ENCODE measurements at regions not wholly inside any gene's neighbourhood (a gene's known extent, or its start where the extent isn't known, plus 50 kb on each side); places are given as distances from the start of the nearest gene placed in this dataset.

DNA sequence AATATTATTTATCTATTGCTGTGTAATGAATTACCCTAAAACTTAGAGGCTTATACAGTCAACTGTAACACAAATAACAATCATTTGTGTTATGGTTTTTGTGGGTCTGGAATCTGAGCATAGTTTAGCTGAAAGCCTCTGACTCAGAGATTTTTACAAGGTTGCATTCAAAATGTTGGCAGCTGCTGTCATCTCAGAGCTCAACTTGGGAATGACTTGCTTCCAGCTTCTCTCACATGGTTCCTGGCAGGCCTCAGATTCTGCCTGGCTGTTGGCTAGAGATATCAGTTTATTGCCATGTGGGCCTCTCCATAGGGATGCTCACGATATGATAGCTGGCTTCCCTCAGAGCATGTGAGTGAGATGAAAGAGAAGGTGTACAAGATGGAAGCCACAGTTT lies 70.2 kb upstream of the BRWD3 start:
- Histone ChIP-seq H3K27ac (ENCODE audit: low read length in 2 of 2) (no peak overlapping the region), H3K4me1 (ENCODE audit: control insufficient read depth in 2 of 2, insufficient read depth in 2 of 2, low read length in 2 of 2) (no peaks in the 10 kb centered on the region), H3K4me3 (ENCODE audit: control extremely low read depth in 1 of 5, extremely low read depth in 1 of 5, insufficient read depth in 1 of 5, low read depth in 2 of 5, low read length in 4 of 5) (no peak overlapping the region), H4K20me1 (ENCODE audit: control insufficient read depth, insufficient read depth, low read length, poor library complexity, severe bottlenecking) (no peaks in the 10 kb centered on the region), H2AFZ (ENCODE audit: insufficient read depth, low read depth, low read length, poor library complexity, severe bottlenecking) (no peak overlapping the region), H3K79me2 (ENCODE audit: control insufficient read depth, insufficient read depth, low read length) (no peaks in the 10 kb centered on the region), H3K27me3 (replicated peaks in 1 of 4; ENCODE audit: control extremely low read depth in 1 of 4, control insufficient read depth in 3 of 4, insufficient read depth in 4 of 4, low read length in 3 of 4) (no peaks in the 10 kb centered on the region), H3K36me3 (replicated peaks in 1 of 2; ENCODE audit: control extremely low read depth in 1 of 2, control insufficient read depth in 1 of 2, extremely low read depth in 1 of 2, insufficient read depth in 2 of 2, low read length in 1 of 2) (no peaks in the 10 kb centered on the region), H3K9me3 (ENCODE audit: control extremely low read depth in 1 of 3, control insufficient read depth in 2 of 3, insufficient read depth in 1 of 3, low read length in 2 of 3) (no peaks in the 10 kb centered on the region), H3K4me2 (replicated peaks; ENCODE audit: low read depth, low read length, poor library complexity, severe bottlenecking) (no peak overlapping the region), H3K9ac (ENCODE audit: low read length) (no peak overlapping the region)
- ChIA-PET CTCF (no interaction called here), POLR2A (no interaction called here)
- H3K27ac Mint-ChIP-seq: no peak overlapping the region
- WGBS (ENCODE audit: insufficient coverage): no CpG with 5 or more reads among the region's 1 CpG
- H3K27me3 Mint-ChIP-seq: no peaks in the 10 kb centered on the region
- TF ChIP-seq EZH2 (IDR thresholded peaks at IDR 0.05; ENCODE audit: borderline replicate concordance, insufficient read depth, low read depth, low read length, poor library complexity, severe bottlenecking): no peak
- TF ChIP-seq, protein P1, sequence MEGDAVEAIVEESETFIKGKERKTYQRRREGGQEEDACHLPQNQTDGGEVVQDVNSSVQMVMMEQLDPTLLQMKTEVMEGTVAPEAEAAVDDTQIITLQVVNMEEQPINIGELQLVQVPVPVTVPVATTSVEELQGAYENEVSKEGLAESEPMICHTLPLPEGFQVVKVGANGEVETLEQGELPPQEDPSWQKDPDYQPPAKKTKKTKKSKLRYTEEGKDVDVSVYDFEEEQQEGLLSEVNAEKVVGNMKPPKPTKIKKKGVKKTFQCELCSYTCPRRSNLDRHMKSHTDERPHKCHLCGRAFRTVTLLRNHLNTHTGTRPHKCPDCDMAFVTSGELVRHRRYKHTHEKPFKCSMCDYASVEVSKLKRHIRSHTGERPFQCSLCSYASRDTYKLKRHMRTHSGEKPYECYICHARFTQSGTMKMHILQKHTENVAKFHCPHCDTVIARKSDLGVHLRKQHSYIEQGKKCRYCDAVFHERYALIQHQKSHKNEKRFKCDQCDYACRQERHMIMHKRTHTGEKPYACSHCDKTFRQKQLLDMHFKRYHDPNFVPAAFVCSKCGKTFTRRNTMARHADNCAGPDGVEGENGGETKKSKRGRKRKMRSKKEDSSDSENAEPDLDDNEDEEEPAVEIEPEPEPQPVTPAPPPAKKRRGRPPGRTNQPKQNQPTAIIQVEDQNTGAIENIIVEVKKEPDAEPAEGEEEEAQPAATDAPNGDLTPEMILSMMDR (IDR thresholded peaks at IDR 0.05): no peak
- no peaks in the 10 kb centered on the region for H3K9me3 Mint-ChIP-seq (ENCODE audit: insufficient read depth)
- DNase-seq: no peak
- no peak for ATAC-seq (ENCODE audit: low read depth)
- H3K4me3 Mint-ChIP-seq: no peak overlapping the region
- intact Hi-C loops (cut with micrococcal nuclease): loop anchor here (10.0 kb wide), 1 partner anchor 315 kb away; no protein-coding TSS in a partner anchor
- no peaks in the 10 kb centered on the region for H3K4me1 Mint-ChIP-seq

DNA sequence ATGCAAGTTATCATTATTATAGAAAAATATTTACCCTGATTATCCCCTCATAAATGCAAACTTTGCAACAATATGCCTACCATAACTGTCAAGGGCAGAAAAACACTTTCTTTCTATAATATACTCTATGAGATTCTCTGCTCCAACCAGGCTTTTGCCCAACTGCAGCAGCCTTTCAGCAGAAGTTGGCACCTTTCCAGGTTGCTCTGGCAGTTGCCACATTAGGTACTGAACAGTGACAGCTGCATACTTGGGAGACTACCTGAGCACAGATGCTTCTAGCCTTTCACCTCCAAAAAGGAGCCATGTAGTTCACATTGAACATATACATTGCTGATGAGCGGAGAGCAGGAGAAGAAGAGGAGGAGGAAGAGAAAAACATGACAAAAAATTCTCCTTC lies 69.5 kb upstream of the BRWD3 start:
- no peaks in the 10 kb centered on the region for H3K4me1 Mint-ChIP-seq
- no peak overlapping the region for H3K4me2 ChIP-seq (replicated peaks; ENCODE audit: low read depth, low read length, poor library complexity, severe bottlenecking)
- intact Hi-C loops (cut with micrococcal nuclease): loop anchor here (10.0 kb wide), 1 partner anchor 316 kb away; no protein-coding TSS in a partner anchor

More for the DNA sequence above, 69.5 kb upstream of the BRWD3 start:
- CTCF ChIA-PET: no interaction called here
- Histone ChIP-seq H3K4me3 (ENCODE audit: control extremely low read depth in 1 of 5, extremely low read depth in 1 of 5, insufficient read depth in 1 of 5, low read depth in 2 of 5, low read length in 4 of 5) (no peak overlapping the region), H3K9me3 (ENCODE audit: control extremely low read depth in 1 of 3, control insufficient read depth in 2 of 3, insufficient read depth in 1 of 3, low read length in 2 of 3) (no peaks in the 10 kb centered on the region), H3K79me2 (ENCODE audit: control insufficient read depth, insufficient read depth, low read length) (no peaks in the 10 kb centered on the region), H3K27ac (ENCODE audit: low read length in 2 of 2) (no peak overlapping the region), H3K36me3 (replicated peaks in 1 of 2; ENCODE audit: control extremely low read depth in 1 of 2, control insufficient read depth in 1 of 2, extremely low read depth in 1 of 2, insufficient read depth in 2 of 2, low read length in 1 of 2) (no peaks in the 10 kb centered on the region), H3K27me3 (replicated peaks in 1 of 4; ENCODE audit: control extremely low read depth in 1 of 4, control insufficient read depth in 3 of 4, insufficient read depth in 4 of 4, low read length in 3 of 4) (no peaks in the 10 kb centered on the region), H4K20me1 (ENCODE audit: control insufficient read depth, insufficient read depth, low read length, poor library complexity, severe bottlenecking) (no peaks in the 10 kb centered on the region), H3K4me1 (ENCODE audit: control insufficient read depth in 2 of 2, insufficient read depth in 2 of 2, low read length in 2 of 2) (no peaks in the 10 kb centered on the region), H2AFZ (ENCODE audit: insufficient read depth, low read depth, low read length, poor library complexity, severe bottlenecking) (no peak overlapping the region), H3K9ac (ENCODE audit: low read length) (no peak overlapping the region)
- TF ChIP-seq, protein P1 (IDR thresholded peaks at IDR 0.05): no peak
- no peak for TF ChIP-seq EZH2 (IDR thresholded peaks at IDR 0.05; ENCODE audit: borderline replicate concordance, insufficient read depth, low read depth, low read length, poor library complexity, severe bottlenecking)
- no peak overlapping the region for H3K4me3 Mint-ChIP-seq
- no peaks in the 10 kb centered on the region for H3K9me3 Mint-ChIP-seq (ENCODE audit: insufficient read depth)
- no CpG with 5 or more reads among the region's 1 CpG for WGBS (ENCODE audit: insufficient coverage)
- DNase-seq (no peak), ATAC-seq (ENCODE audit: low read depth) (no peak)
- no peaks in the 10 kb centered on the region for H3K27me3 Mint-ChIP-seq
- POLR2A ChIA-PET: no interaction called here
- no peak overlapping the region for H3K27ac Mint-ChIP-seq
